GM03348 (cell line): ENCODE measurements at regions not wholly inside any gene's neighbourhood (a gene's known extent, or its start where the extent isn't known, plus 50 kb on each side); places are given as distances from the start of the nearest gene placed in this dataset.

Source experiments
- DNase-seq: peaks from one replicate; pipeline ENCODE4 v3.0.0; 2012; ENCODE audit warnings: low spot score

- peak; percentile 70 for DNase-seq
Measured at GRCh38 chr13:33953203-33953602, 135.3 kb downstream of the RFC3 start.

- peak; percentile 30 for DNase-seq
Measured at GRCh38 chr13:33953781-33954180, 135.8 kb downstream of the RFC3 start.

GRCh38 chr13:33956346-33956745 lies 138.4 kb downstream of the RFC3 start:
- DNase-seq: no peak

GRCh38 chr13:33957497-33957905 lies 139.6 kb downstream of the RFC3 start:
- no peak for DNase-seq

- no peak for DNase-seq
Measured at GRCh38 chr13:33958964-33959363, 141.0 kb downstream of the RFC3 start.

DNA sequence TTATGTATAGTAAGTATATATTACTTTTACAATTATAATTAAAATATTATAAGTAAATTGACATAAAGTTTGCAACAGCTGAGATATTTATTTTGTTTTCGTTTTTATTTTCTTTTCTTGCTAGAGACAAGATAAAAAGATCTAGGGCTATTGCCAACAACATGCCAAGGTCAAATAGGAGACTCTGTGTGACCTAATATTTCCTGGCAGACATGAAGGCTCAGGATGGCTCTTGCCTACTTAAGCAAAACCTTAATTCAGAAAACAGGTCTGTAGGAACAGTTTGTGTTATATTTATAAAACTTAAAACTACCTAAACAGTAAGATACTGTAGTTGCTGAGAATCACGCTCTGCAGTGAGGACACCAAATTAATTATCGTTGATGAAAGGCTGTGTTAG lies 145.2 kb downstream of the RFC3 start:
- DNase-seq: no peak

GRCh38 chr13:33963895-33964294 lies 145.9 kb downstream of the RFC3 start:
- no peak for DNase-seq

DNA sequence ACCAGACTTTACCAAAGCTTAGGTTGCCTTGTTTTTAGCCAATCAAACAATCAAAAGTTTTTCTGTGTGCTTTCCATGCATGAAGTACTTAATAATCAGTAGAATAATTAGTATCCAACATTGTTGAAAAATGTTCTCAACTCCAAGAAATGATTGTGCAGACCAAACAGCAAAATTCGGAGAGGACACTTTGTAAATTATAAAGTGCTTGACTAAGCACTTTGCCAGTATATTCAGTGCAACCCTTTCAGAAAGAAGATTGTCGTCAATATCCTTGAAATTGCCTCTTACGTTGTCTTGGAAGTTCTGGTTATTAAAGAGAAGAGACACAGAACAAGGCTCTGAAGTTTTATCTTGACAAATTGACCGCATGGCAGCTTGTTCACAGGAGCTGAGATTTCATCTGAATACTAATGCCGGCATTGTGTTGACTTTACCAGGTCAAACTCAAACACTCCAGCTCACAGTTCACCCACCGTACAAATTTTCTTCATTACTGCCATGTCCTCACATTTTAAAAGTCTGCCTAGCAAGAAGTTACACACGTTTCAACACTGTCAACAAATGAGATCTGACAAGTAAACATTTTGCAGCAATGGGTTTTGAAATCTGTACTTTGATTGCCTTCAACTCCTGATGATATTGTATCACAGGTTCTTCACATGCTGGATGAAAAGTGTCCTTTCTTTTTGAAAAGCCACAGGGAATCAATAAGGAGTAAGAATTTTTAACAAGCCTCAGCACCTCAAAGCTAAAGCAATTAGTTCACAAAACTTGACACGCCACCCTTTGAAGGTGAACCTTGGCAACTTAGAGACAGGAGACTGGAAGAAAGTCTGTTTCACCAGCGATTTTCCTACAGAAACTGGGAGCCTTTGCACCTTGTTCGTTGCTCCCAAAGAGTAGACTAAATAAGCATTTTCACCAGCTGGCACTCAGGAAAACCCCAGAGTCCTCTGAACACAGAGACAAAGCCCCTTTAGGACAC lies 150.9 kb downstream of the RFC3 start:
- DNase-seq: no peak

DNA sequence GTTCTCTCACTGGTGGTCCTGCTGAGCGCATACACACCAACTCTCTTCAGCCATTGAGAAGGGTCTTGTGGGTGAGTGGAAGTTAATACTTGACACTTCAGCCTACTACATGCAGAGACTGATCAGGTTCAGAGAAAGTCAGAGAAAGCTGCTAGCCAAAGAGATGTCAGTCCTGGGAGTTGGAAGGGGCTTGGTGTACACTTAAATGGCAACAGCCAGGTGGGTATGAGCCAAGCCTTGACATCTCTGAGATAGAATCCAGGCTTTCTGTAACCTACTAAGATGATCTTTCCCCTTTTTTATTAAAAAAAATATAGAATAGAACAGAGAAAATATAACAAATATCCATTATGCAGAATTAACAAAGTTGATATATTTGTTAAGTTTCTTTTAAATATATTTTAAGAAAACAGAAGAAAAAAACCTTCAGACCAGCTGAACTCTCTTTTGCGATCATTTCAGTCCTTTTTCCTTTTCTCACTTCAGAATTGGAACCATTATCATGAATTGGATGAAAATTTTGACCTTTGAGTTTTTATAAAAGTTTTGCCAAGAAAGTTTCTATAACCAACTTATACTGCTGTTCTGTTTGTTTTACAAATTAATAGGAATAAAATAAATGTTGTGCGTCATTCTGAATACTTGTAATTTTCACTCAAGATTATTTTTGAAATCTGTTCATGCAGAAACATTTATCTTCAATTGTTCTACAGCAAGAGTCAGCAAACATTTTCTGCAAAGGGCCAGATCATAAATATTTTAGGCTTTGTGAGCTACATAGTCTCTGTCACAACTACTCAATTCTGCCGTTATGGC lies 153.0 kb downstream of the RFC3 start:
- no peak for DNase-seq

GRCh38 chr13:33971562-33971819 lies 153.5 kb downstream of the RFC3 start:
- no peak for DNase-seq

- DNase-seq: no peak
Measured at GRCh38 chr13:33973194-33973593, 155.2 kb downstream of the RFC3 start.

DNA sequence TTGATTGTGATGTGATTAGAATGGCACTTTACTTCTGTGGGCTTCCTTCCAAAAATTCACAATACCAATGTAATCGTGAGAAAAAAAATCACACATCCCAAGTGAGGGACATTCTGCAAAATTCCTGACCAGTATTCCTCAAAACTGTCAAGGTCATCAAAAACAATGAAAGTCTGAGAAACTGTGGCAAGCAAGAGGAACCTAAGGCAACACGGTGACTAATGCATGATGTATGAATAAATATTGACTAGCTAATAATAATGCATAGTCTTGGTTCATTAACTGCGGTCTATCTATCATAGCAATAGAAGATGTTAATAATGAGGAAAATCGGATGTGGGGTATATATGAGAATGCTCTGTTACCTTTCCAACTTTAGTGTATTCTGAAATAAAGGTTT lies 159.0 kb downstream of the RFC3 start:
- no peak for DNase-seq

- DNase-seq: no peak
Measured at GRCh38 chr13:33978653-33979052, 160.7 kb downstream of the RFC3 start.

GRCh38 chr13:33992881-33993336 lies 175.0 kb downstream of the RFC3 start:
- DNase-seq: no peak

- DNase-seq: no peak
Measured at GRCh38 chr13:33994198-33994597, 176.2 kb downstream of the RFC3 start.

DNA sequence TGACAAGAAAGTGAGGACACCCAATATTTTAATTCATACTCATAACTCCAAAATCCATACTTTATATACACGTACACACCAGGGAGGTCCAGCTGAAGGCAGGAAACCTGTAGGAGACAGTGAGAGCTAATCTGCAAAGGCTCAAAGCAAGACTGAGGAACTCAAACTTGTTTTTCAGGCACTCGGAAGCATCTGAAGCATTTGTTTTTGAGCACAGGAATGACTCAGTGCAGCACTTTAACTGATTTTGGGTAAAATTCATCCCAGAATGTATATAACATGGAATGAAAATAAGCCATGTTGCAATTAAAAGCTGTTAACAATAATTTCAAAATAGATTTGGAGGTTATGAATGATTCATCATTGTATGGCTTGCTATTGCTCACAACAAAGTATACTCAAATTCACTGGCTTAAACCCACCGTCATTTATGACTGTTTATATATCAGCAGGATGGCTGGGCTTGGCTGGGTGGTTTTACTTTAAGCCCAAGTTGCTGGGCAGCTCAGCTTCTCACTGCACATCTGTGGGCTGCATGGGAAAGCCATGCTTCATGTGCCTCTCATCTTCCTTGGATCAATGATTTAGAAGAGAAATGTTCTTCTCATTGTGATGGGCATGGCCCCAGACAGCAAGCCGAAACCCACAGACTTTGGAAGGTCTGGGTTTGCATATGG lies 177.0 kb downstream of the RFC3 start:
- DNase-seq: no peak

- DNase-seq: no peak
Measured at GRCh38 chr13:33996636-33997035, 178.7 kb downstream of the RFC3 start.

DNA sequence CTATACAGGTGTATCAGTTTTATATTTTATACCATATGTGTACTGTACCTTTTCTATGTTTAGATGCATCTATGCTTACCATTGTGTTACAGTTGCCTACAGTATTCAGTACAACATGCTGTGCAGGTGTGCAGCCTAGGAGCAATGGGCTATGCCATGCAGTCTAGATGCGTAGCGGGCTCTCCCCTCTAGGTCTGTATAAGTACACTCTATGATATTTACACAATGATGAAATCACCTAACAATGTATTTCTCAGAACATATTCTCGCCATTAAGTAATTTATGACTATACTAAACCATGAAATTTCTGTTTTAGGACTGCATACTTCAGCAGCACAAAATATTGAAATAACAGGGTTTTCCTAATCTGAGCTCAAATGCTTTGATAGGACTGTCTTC lies 179.6 kb downstream of the RFC3 start:
- no peak for DNase-seq

- no peak for DNase-seq
Measured at GRCh38 chr13:33999811-34000605, 182.1 kb downstream of the RFC3 start.

DNA sequence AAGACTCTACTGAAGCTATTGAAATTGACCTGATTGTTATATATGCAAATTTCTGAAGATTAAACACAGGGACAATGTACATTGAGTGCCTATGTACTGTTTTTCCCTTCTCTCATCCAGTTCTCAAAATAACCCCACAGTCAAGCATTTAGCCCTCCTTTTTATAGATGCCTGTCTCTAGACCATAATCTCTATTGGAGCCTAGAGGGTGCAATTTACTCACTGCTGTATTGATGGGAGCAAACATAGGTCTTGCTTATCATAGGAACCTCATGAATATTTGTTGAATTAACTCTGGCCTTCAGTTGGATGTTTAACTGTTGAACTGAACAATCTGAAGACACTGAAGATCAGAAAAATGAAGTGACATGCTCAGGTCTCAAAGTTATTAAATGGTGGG lies 183.0 kb downstream of the RFC3 start:
- DNase-seq: no peak

- no peak for DNase-seq
Measured at GRCh38 chr13:34001389-34001788, 183.4 kb downstream of the RFC3 start.

- DNase-seq: no peak
Measured at GRCh38 chr13:34002141-34002540, 184.2 kb downstream of the RFC3 start.
